ENCODE measurements at regions not wholly inside any gene's neighbourhood (a gene's known extent, or its start where the extent isn't known, plus 50 kb on each side); places are given as distances from the start of the nearest gene placed in this dataset.

GRCh38 chr9:19587678-19588077, 178.9 kb downstream of the ACER2 start:
- DNase-seq, result no peak

- DNase-seq, result peak; percentile 4
These were observed 175.1 kb downstream of the ACER2 start for GRCh38 chr9:19583890-19584289.

- no peak for DNase-seq
These were observed 168.6 kb downstream of the ACER2 start for GRCh38 chr9:19577411-19577810.

- no peak for DNase-seq
These were observed 160.1 kb downstream of the ACER2 start for GRCh38 chr9:19568946-19569345.

GRCh38 chr9:19564396-19565061, 155.7 kb downstream of the ACER2 start:
- DNase-seq, result no peak

GRCh38 chr9:19555214-19555613, 146.4 kb downstream of the ACER2 start:
- no peak for DNase-seq

- DNase-seq, result no peak
These were observed 145.7 kb downstream of the ACER2 start for GRCh38 chr9:19554529-19554928.

GRCh38 chr9:19553441-19553840, 144.6 kb downstream of the ACER2 start:
- DNase-seq, result no peak

- DNase-seq, result no peak
These were observed 143.7 kb downstream of the ACER2 start for GRCh38 chr9:19552282-19553105.

GRCh38 chr9:19551124-19551929, 142.5 kb downstream of the ACER2 start:
- DNase-seq, result no peak

GRCh38 chr9:19550009-19550408, 141.2 kb downstream of the ACER2 start:
- DNase-seq, result no peak

- DNase-seq, result no peak
These were observed 124.6 kb downstream of the ACER2 start for GRCh38 chr9:19533373-19533772.

- peak; percentile 24 for DNase-seq
These were observed 118.9 kb downstream of the ACER2 start for GRCh38 chr9:19527663-19528062.

GRCh38 chr9:19522558-19522957, 113.7 kb downstream of the ACER2 start:
- no peak for DNase-seq

GRCh38 chr9:19521205-19521604, 112.4 kb downstream of the ACER2 start:
- no peak for DNase-seq

- peak; percentile 47 for DNase-seq
These were observed 108.6 kb downstream of the ACER2 start for GRCh38 chr9:19517202-19517942.

GRCh38 chr9:19516348-19516747, 107.5 kb downstream of the ACER2 start:
- no peak for DNase-seq

- DNase-seq, result no peak
These were observed 105.0 kb downstream of the ACER2 start for GRCh38 chr9:19513671-19514275.

GRCh38 chr9:19512103-19512832, 103.5 kb downstream of the ACER2 start:
- DNase-seq, result no peak

GRCh38 chr9:19511694-19512093, 102.9 kb downstream of the ACER2 start:
- DNase-seq, result no peak

GRCh38 chr9:19510907-19511306, 102.1 kb downstream of the ACER2 start:
- no peak for DNase-seq
